Kidney epithelial cell (primary cell): ENCODE measurements at regions not wholly inside any gene's neighbourhood (a gene's known extent, or its start where the extent isn't known, plus 50 kb on each side); places are given as distances from the start of the nearest gene placed in this dataset.

Source experiments
- DNase-seq: peaks from one replicate; pipeline ENCODE4 v3.0.0-alpha.2; 2010; ENCODE audit warnings: low read depth
- H3K27me3 ChIP-seq: 2 replicates; pipeline ENCODE4 v1.6.0; 2011; ENCODE audit warnings: low read length; ENCODE audit not compliant: control insufficient read depth, insufficient read depth
- H3K36me3 ChIP-seq: 2 replicates; pipeline ENCODE4 v1.5.1; 2011; ENCODE audit warnings: low read length; ENCODE audit not compliant: control insufficient read depth, insufficient read depth
- H3K4me3 ChIP-seq: 2 replicates; pipeline ENCODE4 v1.5.1; 2011; ENCODE audit warnings: low read depth, mild to moderate bottlenecking, control low read depth, low read length
- CTCF ChIP-seq: IDR thresholded peaks from 2 replicates; pipeline ENCODE4 v1.5.1; 2011; ENCODE audit warnings: mild to moderate bottlenecking, moderate library complexity, low read length, control low read depth, inconsistent platforms; ENCODE audit not compliant: insufficient read depth, poor library complexity, severe bottlenecking

- H3K27me3 ChIP-seq: no peaks in the 10 kb centered on the region
- no peak for TF ChIP-seq CTCF
- DNase-seq: no peak
- H3K4me3 ChIP-seq: no peak overlapping the region
- no peaks in the 10 kb centered on the region for H3K36me3 ChIP-seq
Measured at GRCh38 chr11:128212324-128212723, 375.0 kb downstream of the ETS1 start.

DNA sequence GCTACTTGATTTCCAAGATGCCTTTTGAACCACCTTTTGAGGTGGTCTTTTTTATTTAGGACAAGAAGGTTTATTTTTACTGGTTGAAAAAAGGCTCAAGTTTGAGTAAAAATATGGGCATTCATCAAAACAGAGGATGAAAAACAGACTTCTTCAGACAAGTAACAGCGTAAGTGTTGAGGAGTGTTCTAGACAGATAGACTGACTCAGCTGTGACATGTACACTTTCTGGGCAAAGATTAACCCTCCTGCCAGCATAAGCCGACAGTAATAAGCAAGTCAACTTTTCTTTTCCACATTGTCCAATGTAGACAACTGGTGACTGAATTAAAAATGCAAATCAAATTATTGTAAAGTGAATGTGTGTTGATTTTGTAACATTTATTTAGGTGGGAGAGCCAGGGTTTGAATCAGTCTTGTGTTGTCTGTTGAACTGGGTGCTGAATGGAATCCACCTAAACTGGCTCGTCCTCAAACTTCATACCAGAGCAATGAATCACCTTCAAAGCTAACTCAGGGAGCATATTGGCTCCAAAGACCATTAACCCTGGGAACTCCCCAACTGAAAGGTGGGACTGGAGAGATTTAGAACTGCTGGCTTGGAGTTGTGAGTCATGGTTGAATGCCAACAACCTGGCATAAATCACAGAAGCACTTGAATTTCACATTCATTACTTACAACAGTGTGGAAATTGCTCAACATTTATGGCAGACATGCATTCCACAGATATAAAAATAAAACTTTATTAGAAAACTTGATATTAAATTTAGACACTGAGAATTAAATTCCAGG is 377.0 kb downstream of the ETS1 start:
- H3K36me3 ChIP-seq: peaks cover 1% of the 10 kb centered on the region
- DNase-seq: peak; percentile 99
- no peak for TF ChIP-seq CTCF
- no peak overlapping the region for H3K4me3 ChIP-seq
- no peaks in the 10 kb centered on the region for H3K27me3 ChIP-seq

DNA sequence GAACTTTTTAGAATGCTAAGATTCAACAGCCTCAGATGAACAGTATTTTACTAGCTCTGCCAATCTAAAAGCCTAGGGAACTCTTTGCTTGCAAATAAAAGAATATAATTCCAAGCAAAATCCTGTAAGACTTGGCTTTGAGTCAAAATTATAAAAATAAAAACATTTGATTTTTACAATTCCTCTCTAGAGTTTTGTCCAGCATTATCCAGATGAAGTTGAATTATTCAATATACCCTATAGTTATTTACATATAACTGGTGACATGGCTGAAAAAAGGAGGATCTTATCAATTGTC is 378.3 kb downstream of the ETS1 start:
- no peaks in the 10 kb centered on the region for H3K27me3 ChIP-seq
- DNase-seq: no peak
- TF ChIP-seq CTCF: no peak
- peaks cover 1% of the 10 kb centered on the region for H3K36me3 ChIP-seq
- no peak overlapping the region for H3K4me3 ChIP-seq

GRCh38 chr11:128208329-128209137 is 378.8 kb downstream of the ETS1 start:
- no peak for TF ChIP-seq CTCF
- Histone ChIP-seq H3K27me3 (no peaks in the 10 kb centered on the region), H3K4me3 (no peak overlapping the region), H3K36me3 (peaks cover 1% of the 10 kb centered on the region)
- DNase-seq: peak; percentile 87

- H3K27me3 ChIP-seq: no peaks in the 10 kb centered on the region
- no peak overlapping the region for H3K4me3 ChIP-seq
- DNase-seq: peak; percentile 92
- peaks cover 1% of the 10 kb centered on the region for H3K36me3 ChIP-seq
- no peak for TF ChIP-seq CTCF
Measured at GRCh38 chr11:128207861-128208321, 379.5 kb downstream of the ETS1 start.
